ENCODE measurements at regions not wholly inside any gene's neighbourhood (a gene's known extent, or its start where the extent isn't known, plus 50 kb on each side); places are given as distances from the start of the nearest gene placed in this dataset.

DNA sequence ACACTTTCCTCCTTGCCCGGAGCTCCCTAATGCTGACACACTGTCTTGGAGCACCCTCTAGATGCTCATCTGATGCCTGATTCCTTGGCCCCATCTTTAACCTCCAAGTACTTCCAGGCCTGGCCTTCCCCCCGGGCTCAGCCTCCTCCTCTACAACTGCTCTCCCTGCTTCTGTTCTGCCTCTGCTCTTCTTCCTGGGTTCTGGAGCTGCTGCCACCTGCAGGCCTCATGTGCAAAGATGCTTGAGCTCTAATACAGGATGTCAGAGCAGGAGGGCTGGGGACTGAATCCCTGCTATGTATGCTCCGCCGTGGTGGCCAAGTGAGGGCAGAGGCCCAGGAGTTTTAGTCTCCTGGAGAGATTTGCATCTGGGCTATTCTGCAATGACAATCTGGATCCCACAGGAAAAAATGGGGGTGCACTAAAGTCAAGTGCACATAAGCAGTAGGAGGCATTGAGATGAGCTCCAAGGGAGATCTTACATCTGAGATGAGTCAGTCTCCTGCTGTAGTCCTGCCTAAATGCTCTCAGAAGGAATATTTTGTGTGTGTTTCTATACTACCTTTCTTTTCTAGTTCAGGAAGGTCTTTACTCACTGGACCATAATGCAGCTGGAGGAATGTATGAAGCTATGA, 296.3 kb downstream of the UACA start:
- in situ Hi-C loops (cut with MboI; ENCODE audit: low pct_unique_long_range_greater_than_20kb, low sequenced_read_pairs): loop anchor here (25.0 kb wide), 1 partner anchor 730 kb away; no protein-coding TSS in a partner anchor
- DNase-seq: peak; percentile 82

DNA sequence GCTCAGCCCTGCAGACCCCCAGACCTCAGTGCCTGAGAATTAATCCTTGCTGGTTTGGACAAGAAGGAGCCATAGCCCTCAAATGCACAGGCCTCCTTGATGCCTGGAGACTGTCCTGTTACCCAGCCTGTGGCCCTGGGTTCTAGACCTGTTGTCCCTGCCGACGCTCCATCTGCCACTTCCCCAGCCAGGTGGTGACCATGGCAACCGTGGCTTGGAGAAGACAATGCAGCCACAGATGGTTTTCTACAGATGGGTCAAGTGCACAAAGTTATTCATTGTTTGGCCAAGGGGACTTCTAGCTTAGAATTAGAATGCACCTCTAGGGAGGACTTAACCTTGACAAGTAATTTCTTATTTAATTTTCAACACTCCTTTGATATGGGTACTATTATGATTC, 297.1 kb downstream of the UACA start:
- in situ Hi-C loops (cut with MboI; ENCODE audit: low pct_unique_long_range_greater_than_20kb, low sequenced_read_pairs): loop anchor here (25.0 kb wide), 1 partner anchor 729 kb away; no protein-coding TSS in a partner anchor
- no peak for DNase-seq

DNA sequence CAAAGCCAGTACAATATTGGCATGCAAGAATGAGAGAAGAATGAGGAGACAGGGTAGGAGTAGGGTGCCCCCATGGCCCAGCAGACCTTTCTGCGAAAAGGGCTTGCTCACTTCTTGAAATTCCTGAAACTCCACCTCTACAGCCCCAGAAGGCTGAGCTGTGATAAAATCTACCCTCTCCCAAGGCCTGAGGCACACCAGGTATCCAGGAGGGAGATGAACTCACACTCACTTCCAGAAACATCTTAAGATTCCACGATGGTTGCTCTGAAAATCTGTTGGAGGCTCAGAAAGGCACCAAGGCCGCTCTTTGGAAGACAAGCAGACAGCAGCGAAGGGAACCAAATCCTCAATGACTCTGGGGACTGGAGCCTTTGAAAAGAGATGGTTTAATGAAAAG, 297.5 kb downstream of the UACA start:
- in situ Hi-C loops (cut with MboI; ENCODE audit: low pct_unique_long_range_greater_than_20kb, low sequenced_read_pairs): loop anchor here (25.0 kb wide), 1 partner anchor 729 kb away; no protein-coding TSS in a partner anchor
- DNase-seq: no peak

DNA sequence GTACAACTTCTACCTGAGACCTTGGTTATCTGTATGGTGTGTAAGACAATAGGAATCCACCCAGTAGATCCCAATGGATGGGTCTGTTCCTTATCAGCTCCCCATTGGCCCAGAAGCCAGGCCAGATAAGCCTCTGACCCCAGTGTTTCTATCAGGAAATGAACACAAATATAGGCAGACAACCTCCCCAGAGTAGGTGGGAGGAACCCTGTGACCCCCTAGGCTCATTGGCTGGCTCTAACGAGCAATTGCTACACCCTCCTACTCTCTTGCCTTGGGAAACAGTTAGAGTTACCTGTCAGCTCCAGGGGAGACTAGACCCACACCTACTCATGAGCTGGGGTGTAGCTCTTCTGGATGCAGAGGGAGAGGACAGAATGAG, 299.9 kb downstream of the UACA start:
- no peak for DNase-seq
- in situ Hi-C loops (cut with MboI; ENCODE audit: low pct_unique_long_range_greater_than_20kb, low sequenced_read_pairs): loop anchor here (25.0 kb wide), 1 partner anchor 726 kb away; no protein-coding TSS in a partner anchor

DNA sequence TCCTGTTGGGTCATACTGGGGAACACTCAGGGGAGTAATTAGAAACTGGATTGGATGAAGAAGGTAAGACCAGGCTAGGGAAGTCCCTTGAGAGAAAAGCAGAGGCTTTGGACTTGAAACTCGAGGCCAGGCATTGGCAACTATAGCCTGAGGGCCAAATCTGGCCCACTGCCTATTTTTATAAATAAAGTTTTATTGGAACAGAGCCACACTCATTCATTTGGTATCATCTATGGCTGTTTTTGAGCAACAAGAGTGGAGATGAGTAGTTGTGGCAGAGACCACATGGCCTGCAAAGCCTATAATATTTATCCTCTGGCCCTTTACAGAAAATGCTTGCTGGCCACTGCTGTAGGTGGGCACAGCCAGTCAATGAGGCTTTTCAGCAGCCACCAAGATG, 301.4 kb downstream of the UACA start:
- no peak for DNase-seq
- in situ Hi-C loops (cut with MboI; ENCODE audit: low pct_unique_long_range_greater_than_20kb, low sequenced_read_pairs): loop anchor here (25.0 kb wide), 1 partner anchor 725 kb away; no protein-coding TSS in a partner anchor

DNA sequence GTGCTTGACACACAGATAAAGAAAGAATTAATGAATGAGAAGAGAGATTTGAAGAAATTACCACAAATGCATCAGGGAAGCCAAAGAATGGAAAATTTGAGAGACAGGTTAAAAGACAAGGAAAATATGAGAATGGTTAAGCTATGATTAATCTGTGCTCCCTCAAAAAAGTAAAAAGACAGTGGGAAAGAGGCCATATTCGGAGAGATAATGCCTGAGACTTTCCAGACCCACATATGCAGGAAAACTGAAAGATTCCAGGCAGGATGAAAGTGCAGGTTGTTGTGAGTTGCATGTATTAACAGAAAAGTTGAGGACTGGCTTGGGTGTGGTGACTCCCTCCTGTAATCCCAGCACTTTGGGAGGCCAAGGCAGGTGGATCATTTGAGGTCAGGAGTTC, 302.3 kb downstream of the UACA start:
- DNase-seq: no peak
- in situ Hi-C loops (cut with MboI; ENCODE audit: low pct_unique_long_range_greater_than_20kb, low sequenced_read_pairs): loop anchor here (25.0 kb wide), 1 partner anchor 724 kb away; no protein-coding TSS in a partner anchor

DNA sequence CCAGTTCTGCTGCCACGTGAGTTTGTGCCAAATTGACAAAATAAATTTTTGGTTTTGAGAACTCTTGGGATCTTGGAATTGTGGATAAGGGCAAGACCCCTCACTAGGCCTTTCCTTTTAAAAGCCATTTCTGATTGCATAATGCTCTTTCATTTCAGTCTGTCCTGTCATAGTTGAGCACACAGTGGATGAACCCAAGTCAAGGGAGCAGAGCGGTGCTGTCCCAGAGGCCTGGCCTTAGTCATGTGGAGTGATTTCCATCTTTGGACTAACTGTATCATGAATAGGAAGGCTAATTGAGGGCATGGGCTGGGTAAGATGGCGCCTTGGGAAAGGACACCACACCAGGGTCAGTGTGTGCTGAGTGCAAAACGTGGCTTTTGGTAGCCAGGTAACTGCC, 304.0 kb downstream of the UACA start:
- in situ Hi-C loops (cut with MboI; ENCODE audit: low pct_unique_long_range_greater_than_20kb, low sequenced_read_pairs): loop anchor here (25.0 kb wide), 1 partner anchor 722 kb away; no protein-coding TSS in a partner anchor
- no peak for DNase-seq

DNA sequence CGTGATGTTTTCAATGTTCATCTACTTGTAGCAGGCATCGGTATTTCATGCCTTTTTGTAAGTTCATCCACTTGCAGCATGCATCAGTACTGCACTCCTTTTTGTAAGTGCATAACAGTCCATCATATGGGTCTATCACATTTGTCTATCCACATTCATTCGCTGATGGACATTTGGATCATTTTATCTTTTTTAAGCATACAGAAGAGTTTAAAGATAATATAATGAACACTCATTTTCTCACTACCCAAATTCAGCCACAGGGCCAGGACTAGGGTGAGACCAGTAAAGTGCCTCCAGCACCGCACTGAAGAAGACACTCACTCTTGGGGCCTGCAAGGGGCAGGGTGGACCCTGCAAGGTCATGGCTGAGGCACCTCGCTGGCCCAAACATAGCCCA, 309.6 kb downstream of the UACA start:
- DNase-seq: no peak
- in situ Hi-C loops (cut with MboI; ENCODE audit: low pct_unique_long_range_greater_than_20kb, low sequenced_read_pairs): loop anchor here (25.0 kb wide), 1 partner anchor 716 kb away; no protein-coding TSS in a partner anchor

DNA sequence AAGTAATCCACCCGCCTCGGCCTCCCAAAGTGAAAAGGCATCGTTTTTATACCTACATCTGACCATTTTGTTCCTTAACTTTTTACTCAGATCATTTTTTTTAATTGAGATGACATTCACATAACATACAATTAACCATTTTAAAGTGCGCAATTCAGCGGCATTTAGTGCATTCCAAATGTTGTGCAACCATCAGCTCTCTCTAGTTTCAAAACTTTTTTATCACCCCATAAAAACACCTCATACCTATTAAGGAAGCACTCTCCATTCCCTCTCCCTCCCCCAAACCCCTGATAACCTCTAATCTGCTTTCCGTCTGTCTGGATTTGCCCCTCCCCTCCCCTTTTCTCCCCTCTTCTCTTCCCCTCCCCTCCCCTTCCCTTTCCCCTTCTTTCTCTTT, 310.1 kb downstream of the UACA start:
- no peak for DNase-seq
- in situ Hi-C loops (cut with MboI; ENCODE audit: low pct_unique_long_range_greater_than_20kb, low sequenced_read_pairs): loop anchor here (25.0 kb wide), 1 partner anchor 716 kb away; no protein-coding TSS in a partner anchor

DNA sequence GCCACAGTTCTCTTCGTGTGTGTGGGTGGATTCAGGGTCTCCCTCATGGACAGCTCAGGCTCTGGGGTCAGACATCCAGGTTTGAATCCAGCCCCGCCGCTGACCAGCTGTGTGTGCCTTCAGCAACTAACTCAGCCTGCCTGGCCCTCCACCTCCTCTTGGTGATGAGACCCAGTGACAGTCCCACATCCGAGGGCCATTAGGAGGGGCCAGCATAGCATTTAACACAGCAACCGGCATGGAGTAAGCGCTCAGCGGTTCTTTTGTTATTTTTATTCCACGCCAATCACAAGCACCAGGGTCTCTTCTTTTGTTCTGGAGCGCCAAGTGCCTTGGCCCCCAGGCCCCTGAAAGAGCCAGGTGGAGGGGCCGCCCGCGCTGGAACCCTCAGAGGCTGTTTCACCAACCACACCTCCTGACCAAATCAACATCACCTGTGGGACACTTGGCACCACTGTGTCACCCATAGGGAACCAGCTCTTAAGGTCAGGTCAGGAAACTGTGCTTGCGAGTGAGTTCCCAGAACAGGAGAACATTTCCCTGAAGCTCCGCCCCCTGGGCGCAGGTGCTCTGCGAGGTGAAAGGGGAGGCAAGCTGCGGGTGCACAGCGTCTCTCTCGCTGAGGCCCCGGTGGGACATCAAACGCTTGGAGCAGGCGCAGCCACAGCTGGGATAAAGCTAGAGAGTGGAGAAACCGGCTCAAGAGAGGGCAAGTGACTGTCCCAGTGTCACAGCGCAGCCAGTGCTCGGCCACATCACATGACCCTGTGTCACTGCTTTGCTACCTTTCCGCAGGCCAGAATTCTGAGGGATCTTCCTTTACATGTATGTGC, 311.3 kb downstream of the UACA start:
- no peak for DNase-seq
- in situ Hi-C loops (cut with MboI; ENCODE audit: low pct_unique_long_range_greater_than_20kb, low sequenced_read_pairs): loop anchor here (25.0 kb wide), 1 partner anchor 715 kb away; no protein-coding TSS in a partner anchor

DNA sequence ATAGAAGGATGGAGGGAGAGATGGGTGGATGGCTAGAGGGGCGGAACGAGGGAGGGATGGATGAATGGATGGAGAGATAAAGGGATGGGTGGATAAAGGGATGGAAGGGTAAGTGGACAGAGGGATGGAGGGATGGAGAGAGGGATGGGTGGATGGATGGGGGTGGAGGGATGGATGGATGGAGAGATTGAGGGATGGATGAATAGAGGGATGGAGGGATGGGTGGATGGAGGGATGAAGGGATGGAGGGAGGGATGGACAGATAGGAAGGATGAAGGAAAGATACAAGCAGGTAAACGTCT, 313.3 kb downstream of the UACA start:
- DNase-seq: no peak
- in situ Hi-C loops (cut with MboI; ENCODE audit: low pct_unique_long_range_greater_than_20kb, low sequenced_read_pairs): loop anchor here (25.0 kb wide), 1 partner anchor 713 kb away; no protein-coding TSS in a partner anchor

DNA sequence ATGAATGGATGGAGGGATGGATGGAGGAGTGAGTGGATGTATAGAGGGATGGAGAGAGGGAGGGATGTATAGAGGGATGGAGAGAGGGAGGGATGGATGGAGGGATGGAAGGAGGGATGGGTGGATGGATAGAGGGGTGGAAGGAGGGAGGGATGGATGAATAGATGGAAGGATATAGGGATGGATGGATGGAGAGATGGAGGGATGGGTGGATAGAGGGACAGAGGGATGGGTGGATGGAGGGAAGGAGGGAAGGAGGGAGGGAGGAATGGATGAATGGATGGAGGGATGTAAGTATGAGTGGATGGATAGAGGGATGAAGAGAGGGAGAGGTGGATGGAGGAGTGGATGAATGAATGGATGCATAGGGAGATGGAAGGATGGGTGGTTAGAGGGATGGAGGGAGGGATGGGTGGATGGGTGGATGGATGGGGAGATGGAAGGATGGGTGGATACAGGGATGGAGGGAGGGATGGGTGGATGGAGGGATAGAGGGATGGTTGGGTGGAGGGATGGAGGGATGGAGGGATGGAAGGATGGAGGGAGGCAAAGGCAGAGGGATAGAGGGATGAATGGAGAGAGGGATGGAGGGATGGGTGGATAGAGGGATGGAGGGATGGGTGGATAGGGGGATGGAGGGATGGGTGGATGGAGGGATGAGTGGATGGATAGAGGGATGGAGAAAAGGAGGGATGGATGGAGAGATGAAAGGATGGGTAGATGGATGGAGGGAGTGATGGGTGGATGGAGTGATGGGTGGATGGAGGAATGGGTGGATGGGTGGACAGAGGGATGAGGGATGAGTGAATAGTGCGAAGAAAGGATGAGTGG, 313.8 kb downstream of the UACA start:
- in situ Hi-C loops (cut with MboI; ENCODE audit: low pct_unique_long_range_greater_than_20kb, low sequenced_read_pairs): loop anchor here (25.0 kb wide), 1 partner anchor 712 kb away; no protein-coding TSS in a partner anchor
- no peak for DNase-seq

DNA sequence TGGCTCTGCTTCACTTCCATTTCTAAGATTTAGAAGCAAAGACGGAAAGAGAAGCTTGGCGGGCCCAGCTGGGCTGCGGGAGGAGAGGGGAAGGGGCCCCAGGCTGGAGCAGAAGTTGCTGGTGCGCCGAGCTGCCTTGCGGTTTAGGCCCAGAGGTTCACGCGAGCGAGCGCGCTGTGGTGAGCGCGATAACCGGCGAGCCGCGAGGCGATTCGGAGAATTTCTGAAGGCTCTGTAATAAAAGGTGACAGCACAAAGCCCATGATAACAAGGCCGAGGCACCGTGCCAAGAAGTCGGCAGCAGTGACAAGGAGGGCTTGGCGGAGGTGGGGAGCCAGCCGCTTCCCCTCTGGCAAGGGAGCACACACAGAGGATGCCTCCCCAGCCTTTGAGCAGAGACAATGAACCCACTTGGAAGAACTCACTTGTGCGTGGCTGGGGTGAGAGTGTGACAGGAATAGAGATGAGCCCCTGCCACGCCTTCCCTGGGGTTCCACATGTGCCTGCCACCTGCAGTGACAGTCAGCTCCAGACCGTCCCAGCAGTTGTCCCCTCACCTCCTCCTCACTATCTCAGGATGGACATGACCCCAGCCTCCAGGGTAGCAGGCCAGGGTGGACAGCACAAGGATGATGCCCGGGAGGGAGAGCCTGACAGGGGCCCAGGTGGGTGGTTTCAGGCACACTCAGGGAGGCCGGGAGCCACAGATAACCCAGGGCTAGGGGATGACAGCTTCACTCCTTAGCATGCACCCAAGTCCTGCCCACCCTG, 315.2 kb downstream of the UACA start:
- DNase-seq: peak; percentile 100
- in situ Hi-C loops (cut with MboI; ENCODE audit: low pct_unique_long_range_greater_than_20kb, low sequenced_read_pairs): no loop called here

DNA sequence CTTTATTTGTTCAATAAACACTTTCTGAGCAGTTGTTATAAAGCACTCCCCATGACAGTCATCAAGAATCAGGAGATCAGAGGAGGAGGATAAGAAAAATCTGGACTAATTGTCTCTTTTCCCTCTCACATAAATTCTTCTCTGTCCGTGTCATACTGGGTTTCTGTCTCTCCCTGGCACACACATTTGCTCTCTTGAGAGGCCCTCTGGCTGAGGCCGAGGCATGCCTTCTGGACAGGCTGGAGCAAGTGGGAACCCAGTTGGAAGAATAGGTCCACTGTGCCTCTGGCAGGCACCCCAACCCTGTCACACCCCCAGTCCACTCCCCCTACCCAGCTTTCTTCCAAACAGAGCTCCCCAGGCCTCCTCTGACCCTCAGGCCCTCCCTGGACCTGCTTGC, 315.8 kb downstream of the UACA start:
- DNase-seq: no peak
- in situ Hi-C loops (cut with MboI; ENCODE audit: low pct_unique_long_range_greater_than_20kb, low sequenced_read_pairs): no loop called here

DNA sequence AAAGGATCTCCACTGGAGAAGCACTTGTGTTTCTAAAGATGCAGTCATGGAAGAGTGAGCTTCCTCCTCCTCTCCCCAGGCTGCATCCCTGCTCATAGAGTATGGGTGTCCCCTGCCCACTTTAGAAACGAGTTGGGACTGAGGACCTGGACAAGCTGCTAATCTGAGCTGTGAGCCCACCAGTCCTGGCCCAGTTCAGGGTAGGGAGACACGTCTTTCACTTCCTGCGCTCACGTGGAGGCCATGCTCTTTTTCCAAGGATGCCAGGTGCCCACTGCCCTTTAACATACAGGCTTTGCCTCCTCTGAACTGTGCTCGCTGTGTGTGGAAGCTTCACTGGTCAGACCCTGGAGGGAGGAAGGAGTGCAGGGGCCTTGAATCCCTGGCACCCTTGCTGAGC, 316.3 kb downstream of the UACA start:
- in situ Hi-C loops (cut with MboI; ENCODE audit: low pct_unique_long_range_greater_than_20kb, low sequenced_read_pairs): no loop called here
- DNase-seq: no peak

DNA sequence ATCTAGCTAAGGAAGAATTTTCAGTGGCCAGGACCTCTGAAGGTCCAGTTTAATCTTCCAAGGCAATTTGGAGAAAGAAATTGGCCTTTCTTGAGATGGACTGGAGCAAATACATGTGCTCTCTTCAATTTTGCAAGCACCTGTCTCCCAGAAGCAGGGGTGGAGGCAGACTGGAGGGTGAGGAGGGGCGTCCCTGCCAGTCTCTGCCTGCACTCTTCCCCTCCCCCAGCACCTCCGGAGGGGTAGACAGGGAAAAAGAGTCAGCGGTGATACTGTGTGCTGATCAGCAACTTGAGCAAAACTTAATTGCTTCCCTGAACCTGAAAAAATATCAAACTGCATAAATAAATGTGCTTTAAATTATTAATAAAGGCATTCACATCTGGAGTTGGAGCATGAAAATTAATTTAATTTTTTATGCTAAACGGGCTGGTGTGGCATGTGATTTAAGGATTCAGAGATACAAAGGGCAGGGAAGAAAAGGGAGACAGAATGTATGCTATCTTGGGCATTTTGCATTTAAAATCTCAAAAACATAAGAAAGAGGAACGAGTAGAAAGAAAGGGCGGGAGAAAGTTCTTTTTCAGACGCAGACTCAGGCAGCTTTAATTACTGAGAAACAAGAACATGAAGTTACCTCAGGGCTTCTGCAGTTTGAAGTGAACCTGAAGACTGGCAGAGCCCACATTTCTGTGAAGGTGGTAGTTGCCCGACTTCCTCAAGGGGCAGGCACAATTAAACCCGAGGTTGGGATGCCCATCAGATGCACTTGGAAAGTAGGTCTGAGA, 319.7 kb downstream of the UACA start:
- in situ Hi-C loops (cut with MboI; ENCODE audit: low pct_unique_long_range_greater_than_20kb, low sequenced_read_pairs): no loop called here
- peak; percentile 62 for DNase-seq

DNA sequence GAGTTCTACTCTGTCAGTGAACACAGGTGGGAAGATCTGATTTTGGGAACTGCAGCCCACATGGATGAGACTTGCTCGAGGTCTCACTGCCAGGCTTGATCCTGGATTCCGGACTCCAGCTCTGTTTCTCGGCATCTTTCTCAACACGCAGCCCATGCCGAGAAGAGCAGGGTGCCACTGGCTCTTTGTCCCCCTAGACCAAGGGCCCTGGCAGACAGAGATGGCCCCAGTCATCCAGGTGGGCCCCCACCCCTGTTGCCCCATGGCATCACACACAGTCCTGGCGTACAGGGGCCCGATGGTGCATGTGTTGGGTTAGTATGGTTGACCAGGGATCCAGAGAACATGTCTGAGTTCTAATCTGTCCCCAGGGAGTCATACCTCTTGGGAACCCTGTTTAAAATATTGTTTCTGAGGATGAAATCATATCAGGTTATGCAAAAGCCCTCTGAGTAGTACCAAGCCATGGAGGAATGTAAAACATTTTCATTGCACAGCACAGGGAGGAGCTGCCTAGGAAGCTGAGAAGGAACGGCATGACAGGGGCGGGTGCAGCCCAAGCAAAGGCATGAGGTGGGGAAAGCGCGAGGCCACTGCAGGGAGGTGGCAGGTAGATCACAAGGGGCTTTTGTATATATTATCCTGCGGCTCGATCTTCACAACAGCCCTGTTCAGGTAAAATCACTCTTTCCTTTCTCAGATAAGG, 320.6 kb downstream of the UACA start:
- DNase-seq: no peak

More for the DNA sequence above, 320.6 kb downstream of the UACA start:
- in situ Hi-C loops (cut with MboI; ENCODE audit: low pct_unique_long_range_greater_than_20kb, low sequenced_read_pairs): no loop called here

Data from KBM-7 (cell line).